CD4-positive, alpha-beta T cell (primary cell): ENCODE measurements at regions not wholly inside any gene's neighbourhood (a gene's known extent, or its start where the extent isn't known, plus 50 kb on each side); places are given as distances from the start of the nearest gene placed in this dataset.

Experiments
- ATAC-seq: fragments of 200-7000 bp; cut with Tn5 transposase; one replicate; pipeline ENCODE4 v1.10.0; 2022; ENCODE audit warnings: mild to moderate bottlenecking; ENCODE audit not compliant: poor library complexity
- CTCF ChIA-PET: fragments of 350-600 bp; sonication (Branson Sonifier 250); formaldehyde crosslinking; loops from one replicate; lab custom pipeline; 2021; ENCODE audit warnings: antibody characterized with exemption, inconsistent platforms; lab: Charles Lee
- POLR2A ChIA-PET: fragments of 350-600 bp; sonication (Branson Sonifier 250); formaldehyde crosslinking; loops from one replicate; lab custom pipeline; 2021; ENCODE audit warnings: antibody characterized with exemption, inconsistent platforms; lab: Charles Lee
- DNase-seq, 14 experiments: peaks; one replicate each; pipeline ENCODE4 v3.0.0-alpha.2; 2013 to 2020; ENCODE audit warnings: mixed read lengths in 2 of 14
- H3K27ac ChIP-seq, 2 donors: one replicate each; pipeline versions ENCODE4 v1.5.1 to v1.7.0; 2013; ENCODE audit warnings: low read length in 2 of 2, low read depth in 1 of 2, mild to moderate bottlenecking in 1 of 2
- H3K27me3 ChIP-seq, 2 experiments: 1 replicate in 1 of 2; 2 replicates in 1 of 2; pipeline versions ENCODE4 v1.6.1 to v1.7.0; 2013; ENCODE audit warnings: low read length in 2 of 2, control low read depth in 1 of 2, mild to moderate bottlenecking in 1 of 2, moderate library complexity in 1 of 2; ENCODE audit not compliant: insufficient read depth in 2 of 2, control insufficient read depth in 1 of 2
- H3K36me3 ChIP-seq: one replicate; pipeline ENCODE4 v1.6.1; 2013; ENCODE audit warnings: low read length, control low read depth; ENCODE audit not compliant: insufficient read depth
- H3K4me1 ChIP-seq: one replicate; pipeline ENCODE4 v1.6.1; 2013; ENCODE audit warnings: low read length, control low read depth; ENCODE audit not compliant: insufficient read depth
- H3K4me3 ChIP-seq: one replicate; pipeline ENCODE4 v1.5.1; 2013; ENCODE audit warnings: mild to moderate bottlenecking, low read length, moderate library complexity
- H3K9me3 ChIP-seq, 2 experiments: 1 replicate in 1 of 2; 2 replicates in 1 of 2; pipeline versions ENCODE4 v1.6.1 to v1.7.0; 2013; ENCODE audit warnings: low read length in 2 of 2, mild to moderate bottlenecking in 2 of 2, control low read depth in 1 of 2, moderate library complexity in 1 of 2; ENCODE audit not compliant: control insufficient read depth in 1 of 2, insufficient read depth in 1 of 2
- H3K27ac Mint-ChIP-seq: one replicate; pipeline ENCODE4 v1.8.0; 2020; ENCODE audit warnings: mixed read lengths
- H3K27me3 Mint-ChIP-seq: one replicate; pipeline ENCODE4 v1.8.0; 2021; ENCODE audit warnings: mixed read lengths
- H3K36me3 Mint-ChIP-seq: one replicate; pipeline ENCODE4 v1.8.0; 2021; ENCODE audit warnings: low read depth, mixed read lengths
- H3K4me1 Mint-ChIP-seq: one replicate; pipeline ENCODE4 v1.8.0; 2021; ENCODE audit warnings: low read depth, mixed read lengths
- H3K4me3 Mint-ChIP-seq: one replicate; pipeline ENCODE4 v1.8.0; 2020; ENCODE audit warnings: mild to moderate bottlenecking, mixed read lengths
- H3K9me3 Mint-ChIP-seq: one replicate; pipeline ENCODE4 v1.8.0; 2020; ENCODE audit warnings: mixed read lengths
- CTCF ChIP-seq: fragments of 200-600 bp; IDR thresholded peaks from one replicate; pipeline ENCODE4 v1.8.0; 2022; ENCODE audit warnings: antibody characterized with exemption, mild to moderate bottlenecking
- intact Hi-C, 2 experiments: fragments of 100-400 bp; cut with DNase I in 1 of 2; cut with micrococcal nuclease in 1 of 2; formaldehyde crosslinking; loops; one replicate each; pipeline versions ENCODE4 v1.15.1 to v1.9.0; 2023 to 2025; cut with DNase I, micrococcal nuclease

GRCh38 chr15:26314577-26314976 lies 451.4 kb upstream of the ATP10A start:
- H3K4me3 Mint-ChIP-seq = no peak overlapping the region
- H3K4me1 ChIP-seq = no peaks in the 10 kb centered on the region
- H3K27me3 ChIP-seq = no peaks in the 10 kb centered on the region
- H3K9me3 ChIP-seq = peaks cover 3 to 4% of the 10 kb centered on the region in 2 experiments
- no peak overlapping the region for H3K4me3 ChIP-seq
- no peaks in the 10 kb centered on the region for H3K36me3 Mint-ChIP-seq
- H3K9me3 Mint-ChIP-seq = peaks cover 11% of the 10 kb centered on the region
- CTCF ChIA-PET = no interaction called here
- ATAC-seq = no peak
- no peak for TF ChIP-seq CTCF
- POLR2A ChIA-PET = no interaction called here
- no peaks in the 10 kb centered on the region for H3K4me1 Mint-ChIP-seq
- intact Hi-C loops = no loop called here
- no peaks in the 10 kb centered on the region for H3K36me3 ChIP-seq
- no peak for DNase-seq
- H3K27me3 Mint-ChIP-seq = no peaks in the 10 kb centered on the region
- H3K27ac Mint-ChIP-seq = no peak overlapping the region
- H3K27ac ChIP-seq = no peak overlapping the region

DNA sequence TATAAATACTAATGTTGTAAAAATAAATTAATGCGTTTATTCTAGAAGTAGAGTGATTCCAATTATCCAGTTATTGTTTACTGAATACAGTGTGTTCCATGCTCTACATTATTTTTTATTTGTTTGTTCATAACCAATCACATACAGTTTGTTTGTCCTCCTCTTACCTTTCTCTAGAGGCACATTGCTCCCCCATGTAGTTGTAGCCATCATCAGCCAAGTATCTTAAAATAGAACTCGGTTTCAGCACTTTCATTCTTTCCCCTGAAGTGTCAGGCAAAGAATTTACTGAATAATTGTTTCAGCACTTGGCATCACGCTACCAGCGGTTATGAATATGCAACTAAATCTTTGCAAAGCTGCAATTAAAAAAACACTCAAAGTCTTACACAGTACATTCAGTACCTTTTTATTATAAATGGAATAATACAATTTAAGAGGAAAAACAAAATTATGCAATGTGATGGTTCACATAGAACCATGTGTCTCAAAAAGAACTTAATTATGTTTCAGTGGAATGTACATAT lies 448.6 kb upstream of the ATP10A start:
- H3K27me3 ChIP-seq = no peaks in the 10 kb centered on the region
- DNase-seq = no peak

DNA sequence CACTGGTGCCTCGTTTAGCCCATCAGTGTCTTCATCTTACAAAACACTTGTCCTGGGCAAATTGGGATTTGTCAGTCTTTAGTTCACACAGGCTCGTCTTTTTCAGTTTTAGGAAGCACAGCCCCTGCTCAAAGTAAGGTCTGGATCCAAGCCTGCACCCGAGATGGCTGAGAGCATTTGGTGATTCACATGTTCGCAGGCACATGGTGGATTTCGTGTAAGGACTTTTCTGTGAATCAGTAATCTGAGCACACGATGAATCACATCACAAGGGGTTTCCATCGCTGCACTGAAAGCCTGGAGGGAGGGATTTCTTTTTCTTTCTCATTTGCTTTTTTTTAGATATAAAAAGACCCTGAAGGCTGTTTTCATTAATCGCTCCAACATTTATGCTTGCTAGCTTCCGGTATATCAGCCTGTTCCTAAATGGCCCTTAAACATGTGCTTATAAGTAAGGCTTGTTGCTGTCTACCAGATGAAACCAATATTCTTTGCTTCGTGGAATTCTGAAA lies 435.6 kb upstream of the ATP10A start:
- no peaks in the 10 kb centered on the region for H3K4me1 Mint-ChIP-seq
- no peak overlapping the region for H3K4me3 Mint-ChIP-seq
- peaks cover 0 to 10% of the 10 kb centered on the region in 2 experiments for H3K9me3 ChIP-seq
- no peak overlapping the region for H3K27ac Mint-ChIP-seq
- intact Hi-C loops = no loop called here
- no peak for ATAC-seq
- H3K36me3 ChIP-seq = no peaks in the 10 kb centered on the region
- no peaks in the 10 kb centered on the region for H3K36me3 Mint-ChIP-seq
- H3K4me1 ChIP-seq = no peaks in the 10 kb centered on the region
- no peak overlapping the region for H3K27ac ChIP-seq
- ChIA-PET CTCF (no interaction called here), POLR2A (no interaction called here)
- no peak for TF ChIP-seq CTCF
- H3K4me3 ChIP-seq = no peak overlapping the region
- H3K9me3 Mint-ChIP-seq = peaks cover 6% of the 10 kb centered on the region
- DNase-seq = no peak
- no peaks in the 10 kb centered on the region for H3K27me3 Mint-ChIP-seq
- H3K27me3 ChIP-seq = no peaks in the 10 kb centered on the region

More for the DNA sequence above, 448.6 kb upstream of the ATP10A start:
- H3K4me1 ChIP-seq = no peaks in the 10 kb centered on the region
- peaks cover 4 to 7% of the 10 kb centered on the region in 2 experiments for H3K9me3 ChIP-seq
- Mint-ChIP-seq H3K4me1 (no peaks in the 10 kb centered on the region), H3K4me3 (no peak overlapping the region), H3K9me3 (peaks cover 10% of the 10 kb centered on the region), H3K27ac (no peak overlapping the region), H3K36me3 (no peaks in the 10 kb centered on the region), H3K27me3 (no peaks in the 10 kb centered on the region)
- H3K4me3 ChIP-seq = no peak overlapping the region
- H3K36me3 ChIP-seq = no peaks in the 10 kb centered on the region
- ChIA-PET POLR2A (no interaction called here), CTCF (no interaction called here)
- ATAC-seq = no peak
- no peak overlapping the region for H3K27ac ChIP-seq
- no peak for TF ChIP-seq CTCF
- intact Hi-C loops = no loop called here
